ENCODE measurements at regions not wholly inside any gene's neighbourhood (a gene's known extent, or its start where the extent isn't known, plus 50 kb on each side); places are given as distances from the start of the nearest gene placed in this dataset.

- TF ChIP-seq, protein P1, sequence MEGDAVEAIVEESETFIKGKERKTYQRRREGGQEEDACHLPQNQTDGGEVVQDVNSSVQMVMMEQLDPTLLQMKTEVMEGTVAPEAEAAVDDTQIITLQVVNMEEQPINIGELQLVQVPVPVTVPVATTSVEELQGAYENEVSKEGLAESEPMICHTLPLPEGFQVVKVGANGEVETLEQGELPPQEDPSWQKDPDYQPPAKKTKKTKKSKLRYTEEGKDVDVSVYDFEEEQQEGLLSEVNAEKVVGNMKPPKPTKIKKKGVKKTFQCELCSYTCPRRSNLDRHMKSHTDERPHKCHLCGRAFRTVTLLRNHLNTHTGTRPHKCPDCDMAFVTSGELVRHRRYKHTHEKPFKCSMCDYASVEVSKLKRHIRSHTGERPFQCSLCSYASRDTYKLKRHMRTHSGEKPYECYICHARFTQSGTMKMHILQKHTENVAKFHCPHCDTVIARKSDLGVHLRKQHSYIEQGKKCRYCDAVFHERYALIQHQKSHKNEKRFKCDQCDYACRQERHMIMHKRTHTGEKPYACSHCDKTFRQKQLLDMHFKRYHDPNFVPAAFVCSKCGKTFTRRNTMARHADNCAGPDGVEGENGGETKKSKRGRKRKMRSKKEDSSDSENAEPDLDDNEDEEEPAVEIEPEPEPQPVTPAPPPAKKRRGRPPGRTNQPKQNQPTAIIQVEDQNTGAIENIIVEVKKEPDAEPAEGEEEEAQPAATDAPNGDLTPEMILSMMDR (optimal IDR thresholded peaks at IDR 0.05 in 1 of 3, IDR thresholded peaks at IDR 0.05 in 1 of 3, conservative IDR thresholded peaks at IDR 0.05 in 1 of 3; ENCODE audit: extremely low read depth in 1 of 3, insufficient read depth in 2 of 3, low read length in 3 of 3): no peak
- TF ChIP-seq EZH2 (IDR thresholded peaks at IDR 0.05; ENCODE audit: low read length): no peak
- Histone ChIP-seq H3K4me3 (ENCODE audit: control insufficient read depth in 2 of 3, extremely low read depth in 1 of 3, insufficient read depth in 2 of 3, low read depth in 1 of 3, low read length in 3 of 3) (no peak overlapping the region), H2AFZ (ENCODE audit: control insufficient read depth, low read length) (no peak overlapping the region), H3K4me2 (ENCODE audit: control insufficient read depth, extremely low read depth, insufficient read depth, low read depth, low read length) (no peak overlapping the region), H3K9me1 (ENCODE audit: control insufficient read depth, extremely low read depth, insufficient read depth, low read length) (no peaks in the 10 kb centered on the region), H3K9ac (ENCODE audit: control insufficient read depth, extremely low read depth, insufficient read depth, low read length) (no peak overlapping the region), H3K36me3 (ENCODE audit: control insufficient read depth in 2 of 2, extremely low read depth in 1 of 2, insufficient read depth in 2 of 2, low read length in 2 of 2) (no peaks in the 10 kb centered on the region), H3K27me3 (ENCODE audit: control insufficient read depth, extremely low read depth, insufficient read depth, low read length) (no peaks in the 10 kb centered on the region), H3K4me1 (ENCODE audit: control insufficient read depth, extremely low read depth, insufficient read depth, low read length) (no peaks in the 10 kb centered on the region), H4K20me1 (ENCODE audit: control insufficient read depth, extremely low read depth, insufficient read depth, low read length) (no peaks in the 10 kb centered on the region), H3K9me3 (ENCODE audit: control insufficient read depth, low read depth, low read length) (no peaks in the 10 kb centered on the region), H3K27ac (ENCODE audit: control insufficient read depth, insufficient read depth, low read length) (no peak overlapping the region), H3K79me2 (ENCODE audit: control insufficient read depth, insufficient read depth, low read length) (no peaks in the 10 kb centered on the region)
- DNase-seq (ENCODE audit: low read depth, low spot score): no peak
- FAIRE-seq: no peak
- dilution Hi-C loops (cut with MboI; ENCODE audit: extremely low pct_ligation_motif_present, low sequenced_read_pairs): no loop called here
These were observed 67.1 kb upstream of the CTDP1 start for GRCh38 chr18:79612291-79613108.

DNA sequence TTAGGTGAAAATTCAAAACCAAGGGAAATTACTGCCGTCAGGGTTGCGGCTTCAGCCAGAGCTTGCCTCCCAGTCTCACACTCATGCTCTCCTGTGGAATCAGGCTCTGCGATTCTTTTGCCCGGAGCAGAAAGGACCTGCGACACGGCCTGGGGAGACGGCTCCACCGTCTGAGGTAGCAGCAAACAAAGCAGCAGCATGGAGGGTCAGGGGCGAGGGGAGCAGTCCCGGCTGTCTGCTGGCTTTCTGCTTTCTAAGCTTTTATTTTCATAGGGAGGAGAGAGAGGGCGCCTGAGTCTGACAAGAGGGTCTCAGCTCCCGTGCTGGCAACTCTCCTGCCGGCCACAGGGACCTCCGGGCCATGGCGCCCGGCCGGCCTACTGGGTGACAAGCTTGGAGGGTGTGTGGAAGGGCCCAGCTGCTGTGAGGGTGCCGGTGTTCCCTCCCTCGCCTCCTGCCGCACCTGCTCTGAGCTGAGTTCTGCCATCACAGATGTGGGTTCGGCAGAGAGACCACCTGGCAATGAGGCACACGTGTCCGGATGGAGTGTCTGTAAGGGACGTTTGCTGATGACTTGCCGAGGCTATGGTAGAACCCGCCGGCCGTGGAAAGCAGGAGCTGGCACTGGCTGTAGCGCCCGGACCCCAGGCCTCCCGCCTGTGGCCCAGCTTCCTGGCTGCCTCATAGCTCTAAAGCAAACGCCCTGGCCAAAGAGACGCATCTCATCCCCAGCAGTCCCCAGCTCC is 66.2 kb upstream of the CTDP1 start:
- H3K27ac ChIP-seq (ENCODE audit: control insufficient read depth, insufficient read depth, low read length): no peak overlapping the region
- H3K9me1 ChIP-seq (ENCODE audit: control insufficient read depth, extremely low read depth, insufficient read depth, low read length): no peaks in the 10 kb centered on the region
- no peak overlapping the region for H2AFZ ChIP-seq (ENCODE audit: control insufficient read depth, low read length)
- no peaks in the 10 kb centered on the region for H3K4me1 ChIP-seq (ENCODE audit: control insufficient read depth, extremely low read depth, insufficient read depth, low read length)
- H3K4me2 ChIP-seq (ENCODE audit: control insufficient read depth, extremely low read depth, insufficient read depth, low read depth, low read length): no peak overlapping the region
- no peaks in the 10 kb centered on the region for H3K36me3 ChIP-seq (ENCODE audit: control insufficient read depth in 2 of 2, extremely low read depth in 1 of 2, insufficient read depth in 2 of 2, low read length in 2 of 2)
- no peaks in the 10 kb centered on the region for H3K9me3 ChIP-seq (ENCODE audit: control insufficient read depth, low read depth, low read length)
- no peak overlapping the region for H3K4me3 ChIP-seq (ENCODE audit: control insufficient read depth in 2 of 3, extremely low read depth in 1 of 3, insufficient read depth in 2 of 3, low read depth in 1 of 3, low read length in 3 of 3)
- dilution Hi-C loops (cut with MboI; ENCODE audit: extremely low pct_ligation_motif_present, low sequenced_read_pairs): no loop called here
- H3K9ac ChIP-seq (ENCODE audit: control insufficient read depth, extremely low read depth, insufficient read depth, low read length): no peak overlapping the region
- H3K27me3 ChIP-seq (ENCODE audit: control insufficient read depth, extremely low read depth, insufficient read depth, low read length): no peaks in the 10 kb centered on the region
- H4K20me1 ChIP-seq (ENCODE audit: control insufficient read depth, extremely low read depth, insufficient read depth, low read length): no peaks in the 10 kb centered on the region
- no peak for FAIRE-seq
- TF ChIP-seq, protein P1 (optimal IDR thresholded peaks at IDR 0.05 in 1 of 3, IDR thresholded peaks at IDR 0.05 in 1 of 3, conservative IDR thresholded peaks at IDR 0.05 in 1 of 3; ENCODE audit: extremely low read depth in 1 of 3, insufficient read depth in 2 of 3, low read length in 3 of 3): no peak
- no peak for TF ChIP-seq EZH2 (IDR thresholded peaks at IDR 0.05; ENCODE audit: low read length)
- no peak for DNase-seq (ENCODE audit: low read depth, low spot score)
- H3K79me2 ChIP-seq (ENCODE audit: control insufficient read depth, insufficient read depth, low read length): no peaks in the 10 kb centered on the region
